Liver (tissue), 3 donors: ENCODE measurements at regions not wholly inside any gene's neighbourhood (a gene's known extent, or its start where the extent isn't known, plus 50 kb on each side); places are given as distances from the start of the nearest gene placed in this dataset.

Source experiments
- ATF3 ChIP-seq: IDR thresholded peaks from 2 replicates; pipeline ENCODE4 v1.6.1; 2016; ENCODE audit warnings: antibody characterized with exemption
- EGR1 ChIP-seq, 2 donors: IDR thresholded peaks; 2 replicates each; pipeline ENCODE4 v1.6.1; 2016 to 2018; ENCODE audit warnings: antibody characterized with exemption in 2 of 2, low read depth in 2 of 2
- GABPA ChIP-seq, 2 donors: IDR thresholded peaks in 1 of 2; conservative IDR thresholded peaks in 1 of 2; 2 replicates each; pipeline ENCODE4 v1.6.1; 2016; ENCODE audit warnings: antibody characterized with exemption in 2 of 2, mild to moderate bottlenecking in 1 of 2, moderate library complexity in 1 of 2
- JUND ChIP-seq, 2 donors: IDR thresholded peaks; 2 replicates each; pipeline ENCODE4 v1.6.1; 2016; ENCODE audit warnings: antibody characterized with exemption in 2 of 2
- REST ChIP-seq: IDR thresholded peaks from 2 replicates; pipeline ENCODE4 v1.6.1; 2016; ENCODE audit warnings: antibody characterized with exemption, mild to moderate bottlenecking
- SP1 ChIP-seq: IDR thresholded peaks from 2 replicates; pipeline ENCODE4 v1.6.1; 2018; ENCODE audit warnings: antibody characterized with exemption, mild to moderate bottlenecking
- TF ChIP-seq, protein P1 (sequence below): IDR thresholded peaks from 2 replicates; pipeline ENCODE4 v1.6.1; 2016; ENCODE audit warnings: antibody characterized with exemption
- TF ChIP-seq, protein P2 (sequence below): fragments of 150-350 bp; IDR thresholded peaks from 2 replicates; pipeline ENCODE4 v1.5.1; 2017; ENCODE audit warnings: improper control_type of control experiment, low read depth, low read length; ENCODE audit not compliant: missing input control
- TF ChIP-seq, protein P3 (sequence below): IDR thresholded peaks from 2 replicates; pipeline ENCODE4 v1.6.1; 2016; ENCODE audit warnings: antibody characterized with exemption
- donor health status: healthy.
- donor health status: healthy.

- TF ChIP-seq, protein P1, sequence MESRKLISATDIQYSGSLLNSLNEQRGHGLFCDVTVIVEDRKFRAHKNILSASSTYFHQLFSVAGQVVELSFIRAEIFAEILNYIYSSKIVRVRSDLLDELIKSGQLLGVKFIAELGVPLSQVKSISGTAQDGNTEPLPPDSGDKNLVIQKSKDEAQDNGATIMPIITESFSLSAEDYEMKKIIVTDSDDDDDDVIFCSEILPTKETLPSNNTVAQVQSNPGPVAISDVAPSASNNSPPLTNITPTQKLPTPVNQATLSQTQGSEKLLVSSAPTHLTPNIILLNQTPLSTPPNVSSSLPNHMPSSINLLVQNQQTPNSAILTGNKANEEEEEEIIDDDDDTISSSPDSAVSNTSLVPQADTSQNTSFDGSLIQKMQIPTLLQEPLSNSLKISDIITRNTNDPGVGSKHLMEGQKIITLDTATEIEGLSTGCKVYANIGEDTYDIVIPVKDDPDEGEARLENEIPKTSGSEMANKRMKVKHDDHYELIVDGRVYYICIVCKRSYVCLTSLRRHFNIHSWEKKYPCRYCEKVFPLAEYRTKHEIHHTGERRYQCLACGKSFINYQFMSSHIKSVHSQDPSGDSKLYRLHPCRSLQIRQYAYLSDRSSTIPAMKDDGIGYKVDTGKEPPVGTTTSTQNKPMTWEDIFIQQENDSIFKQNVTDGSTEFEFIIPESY = no peak
- TF ChIP-seq, protein P2, sequence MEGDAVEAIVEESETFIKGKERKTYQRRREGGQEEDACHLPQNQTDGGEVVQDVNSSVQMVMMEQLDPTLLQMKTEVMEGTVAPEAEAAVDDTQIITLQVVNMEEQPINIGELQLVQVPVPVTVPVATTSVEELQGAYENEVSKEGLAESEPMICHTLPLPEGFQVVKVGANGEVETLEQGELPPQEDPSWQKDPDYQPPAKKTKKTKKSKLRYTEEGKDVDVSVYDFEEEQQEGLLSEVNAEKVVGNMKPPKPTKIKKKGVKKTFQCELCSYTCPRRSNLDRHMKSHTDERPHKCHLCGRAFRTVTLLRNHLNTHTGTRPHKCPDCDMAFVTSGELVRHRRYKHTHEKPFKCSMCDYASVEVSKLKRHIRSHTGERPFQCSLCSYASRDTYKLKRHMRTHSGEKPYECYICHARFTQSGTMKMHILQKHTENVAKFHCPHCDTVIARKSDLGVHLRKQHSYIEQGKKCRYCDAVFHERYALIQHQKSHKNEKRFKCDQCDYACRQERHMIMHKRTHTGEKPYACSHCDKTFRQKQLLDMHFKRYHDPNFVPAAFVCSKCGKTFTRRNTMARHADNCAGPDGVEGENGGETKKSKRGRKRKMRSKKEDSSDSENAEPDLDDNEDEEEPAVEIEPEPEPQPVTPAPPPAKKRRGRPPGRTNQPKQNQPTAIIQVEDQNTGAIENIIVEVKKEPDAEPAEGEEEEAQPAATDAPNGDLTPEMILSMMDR = no peak
- TF ChIP-seq JUND (IDR thresholded peaks at IDR 0.05) = no peak
- TF ChIP-seq SP1 = no peak
- no peak for TF ChIP-seq REST
- TF ChIP-seq, protein P3, sequence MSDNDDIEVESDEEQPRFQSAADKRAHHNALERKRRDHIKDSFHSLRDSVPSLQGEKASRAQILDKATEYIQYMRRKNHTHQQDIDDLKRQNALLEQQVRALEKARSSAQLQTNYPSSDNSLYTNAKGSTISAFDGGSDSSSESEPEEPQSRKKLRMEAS = no peak
- no peak for TF ChIP-seq ATF3
- no peak for TF ChIP-seq EGR1 (IDR thresholded peaks at IDR 0.05; ENCODE audit: low read depth in 2 of 2)
- no peak for TF ChIP-seq GABPA (IDR thresholded peaks at IDR 0.05 in 1 of 2, conservative IDR thresholded peaks at IDR 0.05 in 1 of 2)
Observed at GRCh38 chr5:3963652-3964051, 368.0 kb downstream of the IRX1 start.
